Thyroid gland (tissue), 4 donors: ENCODE measurements at regions not wholly inside any gene's neighbourhood (a gene's known extent, or its start where the extent isn't known, plus 50 kb on each side); places are given as distances from the start of the nearest gene placed in this dataset.
A peak's percentile ranks its signal among the peaks of the same experiment; 100 is the strongest.

Experiments
- DNase-seq, 2 donors: peaks; one replicate each; pipeline ENCODE4 v3.0.0-alpha.2; 2019
- H3K27ac ChIP-seq, 3 donors: fragments of 200-600 bp; sonication (generic); 1 replicate in 2 of 3; 2 replicates in 1 of 3; pipeline ENCODE4 v1.5.1; 2016 to 2019; ENCODE audit warnings: mild to moderate bottlenecking in 1 of 3, moderate library complexity in 1 of 3
- H3K27me3 ChIP-seq: fragments of 200-600 bp; sonication (generic); one replicate; pipeline ENCODE4 v1.5.1; 2019
- H3K36me3 ChIP-seq, 2 donors: fragments of 200-600 bp; sonication (generic); one replicate each; pipeline ENCODE4 v1.5.1; 2016 to 2019
- H3K4me1 ChIP-seq, 2 donors: fragments of 200-600 bp; sonication (generic); one replicate each; pipeline ENCODE4 v1.5.1; 2017 to 2019
- H3K4me3 ChIP-seq, 3 donors: fragments of 200-600 bp; sonication (generic); replicated peaks in 1 of 3; 1 replicate in 2 of 3; 2 replicates in 1 of 3; pipeline ENCODE4 v1.5.1; 2016; ENCODE audit warnings: mild to moderate bottlenecking in 1 of 3
- H3K9me3 ChIP-seq: fragments of 200-600 bp; sonication (generic); one replicate; pipeline ENCODE4 v1.5.1; 2017
- POLR2A ChIP-seq, 2 donors: fragments of 450-650 bp; IDR thresholded peaks; one replicate each; pipeline ENCODE4 v1.6.1; 2017; ENCODE audit warnings: antibody characterized with exemption in 2 of 2, mild to moderate bottlenecking in 2 of 2, moderate library complexity in 1 of 2
- WGBS, 2 donors: methylation state at CpG; one replicate each; pipeline ENCODE4 v1.1.5; 2017; 5-methylcytosine and 5-hydroxymethylcytosine counted together
- intact Hi-C: fragments of 100-400 bp; cut with DNase I; formaldehyde crosslinking; loops from one replicate; pipeline ENCODE4 v1.15.1; 2023
- TF ChIP-seq, protein P1 (sequence below), 6 experiments: fragments of 200-600 bp in 3 of 6; fragments of 450-650 bp in 3 of 6; sonication (generic) in 3 of 6; IDR thresholded peaks; one replicate each; pipeline ENCODE4 v1.5.1; 2016 to 2019; ENCODE audit warnings: antibody characterized with exemption in 6 of 6, mild to moderate bottlenecking in 2 of 6, inconsistent platforms in 1 of 6, moderate library complexity in 1 of 6

DNA sequence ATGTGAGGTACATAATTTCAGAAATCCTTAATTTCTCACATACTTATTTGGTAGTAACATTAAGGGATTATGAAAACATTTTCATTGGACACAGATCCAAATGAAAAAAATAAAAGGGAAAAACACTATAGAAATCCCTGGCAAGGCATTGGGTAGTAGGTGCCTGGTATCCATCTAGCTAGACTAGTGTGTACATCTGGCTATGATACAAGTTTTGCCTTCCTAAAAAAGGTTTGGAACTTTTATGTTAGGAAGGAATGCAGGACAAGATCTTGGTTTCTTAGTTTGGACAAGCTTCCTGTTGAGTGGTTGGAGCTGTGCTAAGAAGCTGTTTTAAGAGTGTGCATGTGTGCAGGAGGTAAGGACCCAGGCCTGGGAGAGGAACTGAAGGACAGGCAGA is 252.3 kb upstream of the GLI3 start:
- peaks cover 7 to 9% of the 10 kb centered on the region in 2 donors for H3K4me1 ChIP-seq
- no peak overlapping the region for H3K4me3 ChIP-seq
- H3K36me3 ChIP-seq = no peaks in the 10 kb centered on the region
- no peak overlapping the region for H3K27ac ChIP-seq
- no peak for DNase-seq
- H3K27me3 ChIP-seq = no peaks in the 10 kb centered on the region
- no peak for TF ChIP-seq POLR2A (IDR thresholded peaks at IDR 0.05)
- TF ChIP-seq, protein P1, sequence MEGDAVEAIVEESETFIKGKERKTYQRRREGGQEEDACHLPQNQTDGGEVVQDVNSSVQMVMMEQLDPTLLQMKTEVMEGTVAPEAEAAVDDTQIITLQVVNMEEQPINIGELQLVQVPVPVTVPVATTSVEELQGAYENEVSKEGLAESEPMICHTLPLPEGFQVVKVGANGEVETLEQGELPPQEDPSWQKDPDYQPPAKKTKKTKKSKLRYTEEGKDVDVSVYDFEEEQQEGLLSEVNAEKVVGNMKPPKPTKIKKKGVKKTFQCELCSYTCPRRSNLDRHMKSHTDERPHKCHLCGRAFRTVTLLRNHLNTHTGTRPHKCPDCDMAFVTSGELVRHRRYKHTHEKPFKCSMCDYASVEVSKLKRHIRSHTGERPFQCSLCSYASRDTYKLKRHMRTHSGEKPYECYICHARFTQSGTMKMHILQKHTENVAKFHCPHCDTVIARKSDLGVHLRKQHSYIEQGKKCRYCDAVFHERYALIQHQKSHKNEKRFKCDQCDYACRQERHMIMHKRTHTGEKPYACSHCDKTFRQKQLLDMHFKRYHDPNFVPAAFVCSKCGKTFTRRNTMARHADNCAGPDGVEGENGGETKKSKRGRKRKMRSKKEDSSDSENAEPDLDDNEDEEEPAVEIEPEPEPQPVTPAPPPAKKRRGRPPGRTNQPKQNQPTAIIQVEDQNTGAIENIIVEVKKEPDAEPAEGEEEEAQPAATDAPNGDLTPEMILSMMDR (IDR thresholded peaks at IDR 0.05) = no peak
- intact Hi-C loops = no loop called here
- H3K9me3 ChIP-seq = no peaks in the 10 kb centered on the region

DNA sequence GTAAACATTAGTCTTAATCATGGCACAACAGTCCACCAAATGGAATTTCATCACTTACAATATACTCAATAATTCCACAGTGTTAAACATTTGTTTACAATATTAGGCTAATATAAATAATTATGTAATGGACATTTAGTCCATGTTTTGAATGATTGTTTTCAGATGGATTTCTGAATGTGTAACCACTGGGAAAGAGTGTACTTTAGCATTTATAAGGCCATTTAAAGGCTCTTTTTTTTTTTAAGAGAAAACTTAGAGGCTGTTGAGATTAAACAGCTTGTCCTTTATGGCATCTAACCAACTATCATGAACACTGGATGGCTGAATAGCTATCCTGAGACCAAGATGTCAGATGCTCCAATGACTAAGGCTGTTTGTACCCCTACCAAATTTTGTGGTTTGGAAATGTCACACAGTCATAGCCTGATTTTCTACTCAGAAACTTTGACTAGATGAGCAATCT is 248.3 kb upstream of the GLI3 start:
- Histone ChIP-seq H3K36me3 (no peaks in the 10 kb centered on the region), H3K4me1 (no peaks in the 10 kb centered on the region), H3K4me3 (no peak overlapping the region), H3K27me3 (no peaks in the 10 kb centered on the region), H3K9me3 (no peaks in the 10 kb centered on the region), H3K27ac (no peak overlapping the region)
- intact Hi-C loops = no loop called here
- TF ChIP-seq, protein P1 (IDR thresholded peaks at IDR 0.05) = no peak
- TF ChIP-seq POLR2A (IDR thresholded peaks at IDR 0.05) = no peak
- no peak for DNase-seq

DNA sequence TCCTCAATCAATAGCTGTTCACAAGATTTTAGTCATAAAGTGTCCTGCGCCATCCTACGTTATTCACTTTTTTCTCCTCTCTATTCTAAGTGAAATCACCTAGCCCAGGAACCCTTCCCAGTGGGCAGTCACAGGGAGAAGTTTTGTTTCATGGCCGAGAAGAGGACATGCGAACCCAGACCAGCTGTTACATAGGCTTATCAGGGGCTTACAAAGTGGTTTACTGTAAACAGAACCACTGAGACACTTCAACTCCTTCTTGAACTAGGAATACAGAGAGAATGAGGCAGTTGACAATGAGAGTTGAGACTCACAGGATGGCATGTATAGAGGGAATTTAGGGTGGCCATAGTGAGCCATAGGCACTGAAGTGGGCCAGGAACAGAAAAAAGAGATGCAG is 246.9 kb upstream of the GLI3 start:
- 94 to 95% methylated on average over 4 of the region's 4 CpGs for WGBS, 2 donors
- H3K36me3 ChIP-seq = no peaks in the 10 kb centered on the region
- H3K4me1 ChIP-seq = no peaks in the 10 kb centered on the region
- H3K9me3 ChIP-seq = no peaks in the 10 kb centered on the region
- TF ChIP-seq, protein P1 (IDR thresholded peaks at IDR 0.05) = no peak
- TF ChIP-seq POLR2A (IDR thresholded peaks at IDR 0.05) = no peak
- H3K4me3 ChIP-seq = no peak overlapping the region
- H3K27ac ChIP-seq = no peak overlapping the region
- intact Hi-C loops = no loop called here
- H3K27me3 ChIP-seq = no peaks in the 10 kb centered on the region
- no peak for DNase-seq

DNA sequence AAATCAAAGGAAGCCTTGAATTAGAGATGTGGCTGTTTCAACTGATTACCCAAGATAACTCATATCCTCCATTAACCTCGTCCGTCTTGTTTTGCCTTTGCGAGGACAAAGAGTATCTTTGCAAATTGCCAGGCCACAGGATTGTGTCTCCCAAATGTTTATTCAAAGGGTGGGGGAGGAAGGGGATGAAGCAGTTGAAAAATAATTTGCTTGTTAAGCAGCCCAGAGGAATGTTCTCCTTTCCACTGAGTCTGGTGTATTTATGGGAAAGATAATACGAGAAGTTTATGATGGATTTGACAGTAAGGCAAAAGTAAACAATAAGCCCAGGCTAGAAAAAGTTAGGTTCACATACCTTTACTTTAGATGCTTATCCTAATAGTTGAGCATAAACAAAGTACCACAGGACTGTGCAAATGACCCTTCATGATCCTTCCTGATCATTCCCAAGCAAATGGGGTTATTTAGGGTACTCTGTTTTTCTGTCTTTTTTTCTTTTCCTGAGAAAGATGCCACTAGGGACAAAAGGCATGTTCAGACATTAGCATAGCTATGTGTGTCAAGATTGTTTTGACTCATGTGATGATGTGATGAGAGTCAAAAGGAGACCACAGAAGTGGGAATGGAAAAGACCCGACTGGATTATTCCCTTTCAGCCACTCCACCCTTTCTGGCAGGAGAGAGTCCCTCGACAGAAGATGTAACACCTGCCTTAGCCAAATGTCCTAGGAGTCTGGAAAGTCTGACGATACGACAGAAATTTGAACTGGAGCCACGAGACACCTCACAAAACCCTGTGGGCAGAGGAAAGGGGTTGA is 243.0 kb upstream of the GLI3 start:
- Histone ChIP-seq H3K27ac (peak overlapping the region in 2 of 3 donors; percentile 19 to 36), H3K36me3 (no peaks in the 10 kb centered on the region), H3K4me3 (no peak overlapping the region), H3K27me3 (no peaks in the 10 kb centered on the region), H3K4me1 (no peaks in the 10 kb centered on the region), H3K9me3 (no peaks in the 10 kb centered on the region)
- no peak for DNase-seq
- TF ChIP-seq, protein P1 (IDR thresholded peaks at IDR 0.05) = no peak
- no peak for TF ChIP-seq POLR2A (IDR thresholded peaks at IDR 0.05)
- WGBS, 2 donors = 65 to 66% methylated on average over 9 of the region's 9 CpGs
- intact Hi-C loops = no loop called here

DNA sequence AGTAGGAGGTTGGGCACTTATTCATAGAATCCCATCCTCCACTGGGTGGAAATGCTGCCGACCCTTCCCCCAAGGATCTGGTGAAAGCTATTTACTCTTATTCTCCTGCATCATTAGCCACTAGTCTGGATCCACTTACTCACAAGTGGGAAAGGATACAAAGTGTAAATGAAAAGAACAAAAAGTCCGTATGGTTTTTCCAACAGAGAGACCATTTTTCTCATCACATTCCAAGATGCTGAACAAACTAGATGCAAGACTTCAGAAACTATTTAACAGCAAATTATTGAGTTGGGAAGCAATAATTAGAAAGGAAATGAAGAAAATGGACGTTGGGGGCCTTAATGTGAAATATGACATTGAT is 242.4 kb upstream of the GLI3 start:
- no peaks in the 10 kb centered on the region for H3K9me3 ChIP-seq
- intact Hi-C loops = no loop called here
- H3K27ac ChIP-seq = peak overlapping the region; percentile 11 to 38 (median 19)
- no peak for TF ChIP-seq POLR2A (IDR thresholded peaks at IDR 0.05)
- TF ChIP-seq, protein P1 (IDR thresholded peaks at IDR 0.05) = no peak
- no peak for DNase-seq
- H3K36me3 ChIP-seq = no peaks in the 10 kb centered on the region
- no peak overlapping the region for H3K4me3 ChIP-seq
- H3K4me1 ChIP-seq = no peaks in the 10 kb centered on the region
- 62% methylated on average over 3 of the region's 3 CpGs for WGBS, 2 donors
- H3K27me3 ChIP-seq = no peaks in the 10 kb centered on the region
